HG03060 (cell line): ENCODE measurements at regions not wholly inside any gene's neighbourhood (a gene's known extent, or its start where the extent isn't known, plus 50 kb on each side); places are given as distances from the start of the nearest gene placed in this dataset.

ENCODE experiments used
- ATAC-seq: cut with Tn5 transposase; IDR thresholded peaks from one replicate; pipeline ENCODE4 v1.9.1; 2021; ENCODE audit warnings: low read depth, moderate number of reproducible peaks; ENCODE audit not compliant: unreplicated experiment

DNA sequence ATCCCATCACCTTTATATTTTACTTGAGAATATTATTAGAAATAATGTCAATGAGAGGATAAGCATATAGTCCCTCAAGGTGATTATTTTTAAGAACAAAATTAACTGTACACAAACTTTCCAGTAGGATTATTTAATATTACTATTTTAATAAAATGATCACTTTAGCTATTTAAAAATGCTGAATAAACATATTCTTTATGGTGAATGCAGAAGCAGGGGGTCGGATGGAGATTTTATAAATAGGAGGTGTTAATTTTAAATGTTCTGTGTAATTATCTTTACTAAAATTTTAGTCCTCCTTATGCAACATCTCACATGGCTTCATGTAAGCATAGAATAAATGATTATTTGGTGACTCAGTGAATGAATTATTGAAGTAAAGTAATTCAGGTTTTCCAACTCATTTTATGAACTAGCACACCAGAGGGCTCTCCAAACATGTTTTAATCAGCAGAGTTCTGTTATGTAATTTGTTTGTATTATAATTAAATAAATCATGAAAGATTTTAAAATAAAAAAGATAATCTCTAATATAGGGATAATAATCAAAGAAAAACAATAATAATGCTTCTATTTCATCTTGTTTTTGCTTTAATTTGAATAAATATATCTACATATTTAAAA is 1635.2 kb downstream of the EFNB2 start:
- no peak for ATAC-seq

- no peak for ATAC-seq
Measured at GRCh38 chr13:104898484-104898883, 1637.0 kb downstream of the EFNB2 start.

GRCh38 chr13:104895521-104895920 is 1639.9 kb downstream of the EFNB2 start:
- ATAC-seq = no peak

DNA sequence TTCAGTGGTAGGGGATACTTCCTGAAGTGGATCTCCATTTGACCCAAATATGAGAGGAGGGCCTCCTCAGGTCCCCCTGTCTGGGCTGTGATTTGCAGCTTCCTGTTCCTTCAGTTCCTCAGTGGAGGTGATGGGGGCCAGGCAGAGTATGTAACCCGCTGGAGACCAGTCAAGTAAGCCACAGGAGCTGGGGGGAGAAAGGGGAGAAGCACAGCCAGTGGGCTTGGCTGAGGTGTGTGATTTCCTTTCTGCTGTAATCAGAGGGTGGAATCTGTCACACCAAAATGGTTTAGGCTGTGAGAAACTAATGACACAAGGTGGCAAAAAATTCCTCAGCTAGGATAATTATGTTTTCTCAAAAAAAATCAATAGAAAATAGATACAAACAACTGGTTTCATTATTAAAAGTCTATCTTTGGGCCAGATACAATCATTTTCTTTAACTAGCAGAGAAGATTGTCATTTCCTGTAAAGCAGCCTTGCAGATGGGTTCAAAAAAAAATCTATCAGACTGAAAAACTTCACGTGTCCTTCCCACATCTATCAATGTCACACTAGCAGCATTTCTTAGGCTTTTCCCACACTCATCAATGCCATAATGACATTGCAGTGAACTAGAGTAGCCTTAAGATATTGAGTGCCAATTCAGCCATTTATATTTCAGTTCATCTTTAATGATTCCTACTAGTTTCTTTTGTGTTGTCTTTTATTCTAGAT is 1660.3 kb downstream of the EFNB2 start:
- ATAC-seq = no peak

- ATAC-seq = no peak
Measured at GRCh38 chr13:104872153-104872552, 1663.3 kb downstream of the EFNB2 start.

DNA sequence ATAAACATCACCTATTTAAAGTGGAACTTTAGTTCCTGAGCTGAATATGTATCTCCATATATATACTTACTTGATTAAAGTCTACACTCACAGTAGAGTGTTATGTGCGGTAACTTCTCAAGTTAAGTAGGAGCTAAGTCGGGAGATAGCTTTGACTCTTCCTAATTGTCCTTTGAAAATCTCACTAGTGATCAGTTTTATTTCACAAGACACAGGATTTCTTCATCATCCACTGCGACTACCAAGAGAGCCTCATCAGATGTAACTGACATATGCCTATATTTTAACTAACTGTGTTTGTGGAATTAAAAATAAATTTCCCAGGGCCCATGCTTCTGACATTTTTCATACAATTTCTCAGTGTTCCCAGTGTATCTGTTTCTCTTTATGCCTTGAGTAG is 1664.0 kb downstream of the EFNB2 start:
- ATAC-seq = no peak

GRCh38 chr13:104869501-104869900 is 1666.0 kb downstream of the EFNB2 start:
- ATAC-seq = no peak

- no peak for ATAC-seq
Measured at GRCh38 chr13:104868806-104869205, 1666.7 kb downstream of the EFNB2 start.

GRCh38 chr13:104855581-104855980 is 1679.9 kb downstream of the EFNB2 start:
- no peak for ATAC-seq

DNA sequence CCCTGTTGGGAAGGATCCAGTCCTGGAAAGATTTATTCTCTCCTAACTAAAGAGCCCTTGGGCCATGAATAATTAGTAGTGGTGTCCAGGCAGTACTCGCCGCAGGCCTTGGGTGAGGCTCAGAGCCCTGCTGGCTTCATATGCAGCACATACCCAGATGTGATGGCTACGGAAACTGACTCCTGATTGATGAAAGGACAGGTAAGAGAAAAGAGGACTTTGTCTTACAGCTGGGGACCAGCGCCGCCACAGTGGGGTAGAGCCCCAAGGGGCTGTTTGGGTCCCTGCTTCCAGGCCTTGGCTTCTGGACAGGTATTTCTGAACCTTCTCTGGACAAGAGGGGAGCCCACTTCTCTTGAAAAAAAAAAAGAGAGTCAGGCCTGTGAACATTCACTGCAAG is 1680.8 kb downstream of the EFNB2 start:
- no peak for ATAC-seq

DNA sequence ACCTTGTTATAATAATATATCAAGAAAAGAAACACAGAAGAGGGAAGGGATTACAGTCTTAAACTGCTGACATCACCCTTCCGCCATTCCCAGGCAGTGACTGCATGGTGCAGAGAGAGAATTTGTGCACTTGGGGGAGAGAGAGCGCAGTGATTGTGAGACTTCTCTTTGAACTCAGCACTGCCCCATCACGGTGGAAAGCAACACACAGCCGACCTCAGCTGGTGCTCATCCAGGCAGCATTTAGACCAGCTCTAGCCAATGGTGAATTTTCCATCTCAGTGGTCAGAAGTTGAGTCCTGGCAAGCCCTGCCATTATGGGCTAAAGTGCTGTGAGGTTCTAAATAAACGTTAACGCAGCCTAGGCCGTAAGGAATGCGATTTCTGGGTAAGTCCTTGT is 1681.5 kb downstream of the EFNB2 start:
- no peak for ATAC-seq

GRCh38 chr13:104847922-104848321 is 1687.5 kb downstream of the EFNB2 start:
- ATAC-seq = no peak

- ATAC-seq = no peak
Measured at GRCh38 chr13:104843401-104843800, 1692.1 kb downstream of the EFNB2 start.

GRCh38 chr13:104841110-104841509 is 1694.4 kb downstream of the EFNB2 start:
- ATAC-seq = no peak

- ATAC-seq = no peak
Measured at GRCh38 chr13:104837756-104838155, 1697.7 kb downstream of the EFNB2 start.

GRCh38 chr13:104833221-104833620 is 1702.2 kb downstream of the EFNB2 start:
- no peak for ATAC-seq

- ATAC-seq = no peak
Measured at GRCh38 chr13:104832231-104832630, 1703.2 kb downstream of the EFNB2 start.

GRCh38 chr13:104831831-104832230 is 1703.6 kb downstream of the EFNB2 start:
- no peak for ATAC-seq

- ATAC-seq = no peak
Measured at GRCh38 chr13:104823709-104824108, 1711.8 kb downstream of the EFNB2 start.

GRCh38 chr13:104823071-104823470 is 1712.4 kb downstream of the EFNB2 start:
- no peak for ATAC-seq

- ATAC-seq = no peak
Measured at GRCh38 chr13:104817271-104817670, 1718.2 kb downstream of the EFNB2 start.

GRCh38 chr13:104816726-104817125 is 1718.7 kb downstream of the EFNB2 start:
- ATAC-seq = no peak
